Psoas muscle (tissue), 7 donors: ENCODE measurements at regions not wholly inside any gene's neighbourhood (a gene's known extent, or its start where the extent isn't known, plus 50 kb on each side); places are given as distances from the start of the nearest gene placed in this dataset.

Experiments used
- ATAC-seq, 4 donors: fragments of 200-7000 bp; cut with Tn5 transposase; one replicate each; pipeline ENCODE4 v1.9.1; 2020; ENCODE audit warnings: moderate library complexity in 3 of 4, mild to moderate bottlenecking in 2 of 4
- DNase-seq, 2 donors: peaks; one replicate each; pipeline ENCODE4 v3.0.0-alpha.2; 2020
- H3K27ac ChIP-seq: fragments of 200-600 bp; one replicate; pipeline ENCODE4 v1.8.0; 2022
- H3K27me3 ChIP-seq, 3 donors: fragments of 200-600 bp in 1 of 3; one replicate each; pipeline versions ENCODE4 v1.6.1 to v1.8.0; 2013 to 2022; ENCODE audit warnings: low read length in 2 of 3, mild to moderate bottlenecking in 2 of 3, moderate library complexity in 1 of 3; ENCODE audit not compliant: insufficient read depth in 3 of 3
- H3K36me3 ChIP-seq, 2 donors: fragments of 200-600 bp in 1 of 2; one replicate each; pipeline versions ENCODE4 v1.6.1 to v1.8.0; 2013 to 2022; ENCODE audit warnings: low read depth in 1 of 2, mild to moderate bottlenecking in 1 of 2, moderate library complexity in 1 of 2; ENCODE audit not compliant: insufficient read depth in 1 of 2
- H3K4me1 ChIP-seq: fragments of 200-600 bp; one replicate; pipeline ENCODE4 v1.8.0; 2022
- H3K4me3 ChIP-seq: fragments of 200-600 bp; one replicate; pipeline ENCODE4 v1.8.0; 2022; ENCODE audit warnings: mild to moderate bottlenecking
- H3K9me3 ChIP-seq: fragments of 200-600 bp; one replicate; pipeline ENCODE4 v1.8.0; 2022
- WGBS, 3 donors: extraction: QIAGEN DNeasy Blood & Tissue Kit; methylation state at CpG; one replicate each; pipeline versions ENCODE4 v1.1.6 to v1.1.7; 2013; 5-methylcytosine and 5-hydroxymethylcytosine counted together
- intact Hi-C, 2 donors: fragments of 100-400 bp; cut with DNase I; formaldehyde crosslinking; loops; one replicate each; pipeline versions ENCODE4 v1.11.0 to v1.14.2; 2022
- TF ChIP-seq, protein P1 (sequence below): fragments of 200-600 bp; IDR thresholded peaks from one replicate; pipeline ENCODE4 v1.8.0; 2022; ENCODE audit warnings: antibody characterized with exemption
- donor health status: healthy with polysubstance abuse.
- donor health status: DM: no; HTN: no; CAD: no; lungs with moderate emphysema.
- donor health status: Bipolar disorder and iron deficiency.
- donor health status: healthy.
- donor health status: DM: yes; HTN: yes; CAD: no.
- donor health status: DM: no; HTN: no; CAD: no.
- donor health status: DM: yes; HTN: yes; CAD: no.

DNA sequence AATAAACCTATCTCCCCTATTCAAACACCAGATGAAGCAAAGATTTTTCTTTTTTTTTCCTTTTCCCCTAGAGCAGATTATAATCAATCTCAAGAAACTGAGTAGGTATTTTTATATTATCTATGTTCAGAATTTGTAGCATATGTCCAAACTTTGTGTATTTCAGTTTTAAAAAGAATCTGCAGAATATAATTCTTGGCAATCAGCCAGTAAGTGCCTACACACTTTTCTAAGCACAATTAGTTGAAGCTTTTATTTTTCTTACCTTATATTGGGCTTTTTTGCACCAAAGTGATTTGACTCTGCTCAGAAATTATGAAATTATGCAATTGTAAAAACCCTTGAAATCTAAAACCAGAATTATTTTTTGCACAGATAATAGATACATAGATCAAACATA lies 315.8 kb upstream of the PHF14 start:
- intact Hi-C loops = no loop called here
- no peaks in the 10 kb centered on the region for H3K36me3 ChIP-seq
- H3K27me3 ChIP-seq = no peaks in the 10 kb centered on the region
- ATAC-seq (no peak), DNase-seq (no peak)
- no peaks in the 10 kb centered on the region for H3K4me1 ChIP-seq
- H3K27ac ChIP-seq = no peak overlapping the region
- no peaks in the 10 kb centered on the region for H3K9me3 ChIP-seq
- TF ChIP-seq, protein P1, sequence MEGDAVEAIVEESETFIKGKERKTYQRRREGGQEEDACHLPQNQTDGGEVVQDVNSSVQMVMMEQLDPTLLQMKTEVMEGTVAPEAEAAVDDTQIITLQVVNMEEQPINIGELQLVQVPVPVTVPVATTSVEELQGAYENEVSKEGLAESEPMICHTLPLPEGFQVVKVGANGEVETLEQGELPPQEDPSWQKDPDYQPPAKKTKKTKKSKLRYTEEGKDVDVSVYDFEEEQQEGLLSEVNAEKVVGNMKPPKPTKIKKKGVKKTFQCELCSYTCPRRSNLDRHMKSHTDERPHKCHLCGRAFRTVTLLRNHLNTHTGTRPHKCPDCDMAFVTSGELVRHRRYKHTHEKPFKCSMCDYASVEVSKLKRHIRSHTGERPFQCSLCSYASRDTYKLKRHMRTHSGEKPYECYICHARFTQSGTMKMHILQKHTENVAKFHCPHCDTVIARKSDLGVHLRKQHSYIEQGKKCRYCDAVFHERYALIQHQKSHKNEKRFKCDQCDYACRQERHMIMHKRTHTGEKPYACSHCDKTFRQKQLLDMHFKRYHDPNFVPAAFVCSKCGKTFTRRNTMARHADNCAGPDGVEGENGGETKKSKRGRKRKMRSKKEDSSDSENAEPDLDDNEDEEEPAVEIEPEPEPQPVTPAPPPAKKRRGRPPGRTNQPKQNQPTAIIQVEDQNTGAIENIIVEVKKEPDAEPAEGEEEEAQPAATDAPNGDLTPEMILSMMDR = no peak
- no peak overlapping the region for H3K4me3 ChIP-seq

DNA sequence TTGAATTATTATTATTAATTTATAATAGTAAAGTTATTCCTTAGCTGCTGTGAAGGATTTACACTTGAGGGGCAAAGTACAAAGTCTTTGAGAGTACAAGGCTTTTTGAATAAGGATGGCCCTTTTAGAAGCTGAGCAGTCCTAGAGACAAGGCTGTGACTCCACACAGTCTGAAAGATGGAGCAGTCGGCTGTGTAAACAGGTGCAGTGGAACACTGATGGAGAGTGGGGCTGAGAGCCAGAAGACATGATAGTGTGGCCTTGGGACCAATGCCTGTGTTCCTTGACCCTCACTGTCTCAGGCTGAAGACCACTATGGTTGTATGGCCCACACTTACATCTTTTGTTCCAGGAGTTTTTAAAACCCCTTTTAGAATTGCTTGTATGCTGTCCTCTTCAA lies 311.2 kb upstream of the PHF14 start:
- Histone ChIP-seq H3K9me3 (no peaks in the 10 kb centered on the region), H3K27ac (no peak overlapping the region), H3K27me3 (no peaks in the 10 kb centered on the region), H3K4me3 (no peak overlapping the region), H3K36me3 (no peaks in the 10 kb centered on the region), H3K4me1 (no peaks in the 10 kb centered on the region)
- no peak for DNase-seq
- ATAC-seq = no peak
- WGBS, 3 donors = 16 to 38% (median 32%) methylated on average over 1 of the region's 1 CpG
- TF ChIP-seq, protein P1 = no peak
- intact Hi-C loops = no loop called here

DNA sequence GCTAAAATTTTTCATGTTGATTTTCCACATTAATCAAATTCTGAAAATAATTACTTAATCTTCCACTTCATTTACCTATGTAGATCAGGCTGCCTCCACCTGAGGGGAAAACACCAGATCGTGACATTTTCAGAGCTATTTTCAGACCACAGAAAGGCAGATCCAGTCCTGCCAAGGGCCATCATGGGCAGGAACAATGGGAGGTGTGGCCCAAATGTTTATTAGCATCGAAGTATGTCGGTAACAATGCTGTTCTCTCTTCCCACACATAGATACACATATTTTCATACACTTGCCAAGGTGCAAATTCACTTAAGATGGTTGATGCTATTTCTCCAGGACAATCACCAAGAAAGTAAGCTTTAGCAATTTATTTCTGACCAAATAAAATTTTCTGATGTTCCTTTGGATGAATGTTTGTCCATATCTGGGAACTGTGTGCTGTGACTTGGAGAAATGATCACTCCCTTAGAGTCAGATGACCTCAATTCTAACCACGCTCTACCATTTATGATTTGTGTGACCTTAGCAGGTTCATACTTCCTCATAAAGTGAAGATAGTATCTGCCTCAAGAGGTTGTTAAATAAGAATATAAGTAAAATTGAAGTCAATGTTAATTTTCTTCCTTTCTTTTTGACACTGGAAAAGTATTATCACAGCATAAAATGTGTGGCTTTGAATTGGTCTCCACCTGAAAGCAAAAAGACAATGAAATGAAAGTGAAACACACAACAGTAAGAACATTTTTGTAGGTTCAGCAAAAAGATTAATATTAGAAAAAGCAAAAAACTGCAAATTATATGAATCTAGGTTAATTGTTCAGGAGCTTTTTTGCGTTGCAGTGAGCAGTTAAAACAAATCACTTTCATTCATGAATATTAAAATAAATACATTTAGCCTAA lies 310.4 kb upstream of the PHF14 start:
- Histone ChIP-seq H3K4me3 (no peak overlapping the region), H3K36me3 (no peaks in the 10 kb centered on the region), H3K4me1 (no peaks in the 10 kb centered on the region), H3K27me3 (no peaks in the 10 kb centered on the region), H3K27ac (no peak overlapping the region), H3K9me3 (no peaks in the 10 kb centered on the region)
- WGBS, 3 donors = 58 to 65% (median 62%) methylated on average over 5 of the region's 5 CpGs
- TF ChIP-seq, protein P1 = no peak
- no peak for DNase-seq
- no peak for ATAC-seq
- intact Hi-C loops = no loop called here

DNA sequence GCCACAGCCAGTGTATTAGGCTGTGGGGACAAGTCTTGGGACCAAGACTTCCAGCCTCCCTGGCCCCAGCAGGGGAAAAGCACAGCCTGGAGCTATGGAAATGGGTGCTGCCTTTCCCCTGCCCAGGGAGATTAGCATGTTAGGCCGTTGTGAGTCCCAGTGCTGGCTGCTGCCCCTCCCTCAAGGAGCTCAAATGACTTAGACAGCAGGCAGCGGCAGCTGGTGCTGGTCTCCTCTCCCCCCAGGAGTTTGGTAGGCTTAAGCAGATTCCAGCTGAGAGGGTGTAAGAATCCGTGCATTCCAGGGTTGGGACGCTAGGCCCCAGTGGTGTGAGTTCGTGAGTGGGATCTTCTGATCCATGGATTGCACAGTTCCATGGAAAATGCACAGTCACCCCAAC lies 301.5 kb upstream of the PHF14 start:
- intact Hi-C loops = no loop called here
- H3K9me3 ChIP-seq = no peaks in the 10 kb centered on the region
- ATAC-seq = no peak
- TF ChIP-seq, protein P1 = no peak
- no peaks in the 10 kb centered on the region for H3K27me3 ChIP-seq
- no peak for DNase-seq
- no peaks in the 10 kb centered on the region for H3K4me1 ChIP-seq
- 20 to 37% (median 35%) methylated on average over 5 of the region's 5 CpGs for WGBS, 3 donors
- no peaks in the 10 kb centered on the region for H3K36me3 ChIP-seq
- H3K27ac ChIP-seq = no peak overlapping the region
- no peak overlapping the region for H3K4me3 ChIP-seq

DNA sequence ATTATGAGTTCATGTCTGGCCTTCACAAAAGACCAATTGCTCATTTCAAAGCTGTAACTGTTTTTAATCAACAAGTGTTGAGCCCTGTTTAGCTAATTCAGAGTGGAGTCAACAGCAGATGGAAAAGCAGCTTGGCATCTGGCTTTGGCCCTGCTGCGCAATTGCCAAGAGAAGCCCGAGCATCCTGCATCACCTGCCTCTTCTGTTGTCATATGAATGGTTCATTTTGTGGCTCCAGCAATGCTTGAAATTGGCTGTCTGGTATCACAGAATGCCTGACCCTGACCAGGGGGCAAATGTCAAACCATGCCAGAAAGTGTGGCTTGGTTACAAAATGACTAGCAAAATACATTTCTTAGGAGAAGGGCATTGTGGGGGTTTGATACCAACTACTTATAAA lies 296.5 kb upstream of the PHF14 start:
- WGBS, 3 donors = 60 to 75% (median 64%) methylated on average over 2 of the region's 2 CpGs
- no peaks in the 10 kb centered on the region for H3K4me1 ChIP-seq
- H3K4me3 ChIP-seq = no peak overlapping the region
- DNase-seq (no peak), ATAC-seq (no peak)
- H3K27me3 ChIP-seq = no peaks in the 10 kb centered on the region
- H3K36me3 ChIP-seq = no peaks in the 10 kb centered on the region
- H3K9me3 ChIP-seq = no peaks in the 10 kb centered on the region
- intact Hi-C loops = no loop called here
- no peak overlapping the region for H3K27ac ChIP-seq
- TF ChIP-seq, protein P1 = no peak
